HG03378 (cell line): ENCODE measurements at regions not wholly inside any gene's neighbourhood (a gene's known extent, or its start where the extent isn't known, plus 50 kb on each side); places are given as distances from the start of the nearest gene placed in this dataset.
"Not testable (repeated sequence)": the region's sequence is repeated elsewhere in the genome, so short reads cannot be mapped to it uniquely, and the experiment has no call there.

Experiments used
- ATAC-seq: cut with Tn5 transposase; IDR thresholded peaks from one replicate; pipeline ENCODE4 v1.9.1; 2021; ENCODE audit warnings: mild to moderate bottlenecking, moderate library complexity; ENCODE audit not compliant: unreplicated experiment

GRCh38 chr2:84223191-84223590 is 235.9 kb downstream of the SUCLG1 start:
- ATAC-seq = no peak

- not testable (repeated sequence) for ATAC-seq
These were observed 238.0 kb downstream of the SUCLG1 start for GRCh38 chr2:84221102-84221501.

- no peak for ATAC-seq
These were observed 241.6 kb downstream of the SUCLG1 start for GRCh38 chr2:84217456-84217855.

- ATAC-seq = no peak
These were observed 244.6 kb downstream of the SUCLG1 start for GRCh38 chr2:84214455-84214854.

- peak; percentile 83 for ATAC-seq
These were observed 246.3 kb downstream of the SUCLG1 start for GRCh38 chr2:84212611-84213314.

GRCh38 chr2:84209941-84210340 is 249.1 kb downstream of the SUCLG1 start:
- no peak for ATAC-seq

GRCh38 chr2:84204995-84205394 is 254.1 kb downstream of the SUCLG1 start:
- no peak for ATAC-seq

GRCh38 chr2:84202166-84202565 is 256.9 kb downstream of the SUCLG1 start:
- ATAC-seq = no peak

- ATAC-seq = no peak
These were observed 257.9 kb downstream of the SUCLG1 start for GRCh38 chr2:84201158-84201557.

- ATAC-seq = no peak
These were observed 261.2 kb downstream of the SUCLG1 start for GRCh38 chr2:84197901-84198300.

- ATAC-seq = no peak
These were observed 264.0 kb downstream of the SUCLG1 start for GRCh38 chr2:84194949-84195644.

- ATAC-seq = no peak
These were observed 264.9 kb downstream of the SUCLG1 start for GRCh38 chr2:84194181-84194580.

- ATAC-seq = no peak
These were observed 271.8 kb downstream of the SUCLG1 start for GRCh38 chr2:84187258-84187657.

GRCh38 chr2:84181927-84182326 is 277.2 kb downstream of the SUCLG1 start:
- ATAC-seq = no peak

GRCh38 chr2:84177733-84178132 is 281.3 kb downstream of the SUCLG1 start:
- no peak for ATAC-seq

- no peak for ATAC-seq
These were observed 283.1 kb downstream of the SUCLG1 start for GRCh38 chr2:84175970-84176369.

GRCh38 chr2:84175340-84175739 is 283.7 kb downstream of the SUCLG1 start:
- ATAC-seq = no peak

GRCh38 chr2:84173041-84173440 is 286.0 kb downstream of the SUCLG1 start:
- no peak for ATAC-seq

- no peak for ATAC-seq
These were observed 288.1 kb downstream of the SUCLG1 start for GRCh38 chr2:84170979-84171378.

GRCh38 chr2:84169871-84170270 is 289.2 kb downstream of the SUCLG1 start:
- ATAC-seq = no peak

- ATAC-seq = not testable (repeated sequence)
These were observed 290.5 kb downstream of the SUCLG1 start for GRCh38 chr2:84168552-84168951.

- no peak for ATAC-seq
These were observed 293.8 kb downstream of the SUCLG1 start for GRCh38 chr2:84165256-84165655.
